ENCODE measurements at regions not wholly inside any gene's neighbourhood (a gene's known extent, or its start where the extent isn't known, plus 50 kb on each side); places are given as distances from the start of the nearest gene placed in this dataset.

GRCh38 chr15:70344666-70345065, 246.9 kb upstream of the TLE3 start:
- DNase-seq (ENCODE audit: extremely low read depth, low read depth), result no peak
- TF ChIP-seq CTCF (IDR thresholded peaks at IDR 0.05; ENCODE audit: low read depth, low read length, missing control alignments), result no peak
- H3K4me3 ChIP-seq (replicated peaks; ENCODE audit: low read depth, low read length), result no peak overlapping the region

- TF ChIP-seq CTCF (IDR thresholded peaks at IDR 0.05; ENCODE audit: low read depth, low read length, missing control alignments), result no peak
- DNase-seq (ENCODE audit: extremely low read depth, low read depth), result no peak
- H3K4me3 ChIP-seq (replicated peaks; ENCODE audit: low read depth, low read length), result no peak overlapping the region
These were observed 246.4 kb upstream of the TLE3 start for GRCh38 chr15:70343961-70344621.

GRCh38 chr15:70342554-70343548, 245.1 kb upstream of the TLE3 start:
- no peak overlapping the region for H3K4me3 ChIP-seq (replicated peaks; ENCODE audit: low read depth, low read length)
- no peak for DNase-seq (ENCODE audit: extremely low read depth, low read depth)
- no peak for TF ChIP-seq CTCF (IDR thresholded peaks at IDR 0.05; ENCODE audit: low read depth, low read length, missing control alignments)

GRCh38 chr15:70342141-70342540, 244.4 kb upstream of the TLE3 start:
- no peak for TF ChIP-seq CTCF (IDR thresholded peaks at IDR 0.05; ENCODE audit: low read depth, low read length, missing control alignments)
- no peak for DNase-seq (ENCODE audit: extremely low read depth, low read depth)

GRCh38 chr15:70341566-70341965, 243.8 kb upstream of the TLE3 start:
- TF ChIP-seq CTCF (IDR thresholded peaks at IDR 0.05; ENCODE audit: low read depth, low read length, missing control alignments), result no peak
- no peak overlapping the region for H3K4me3 ChIP-seq (replicated peaks; ENCODE audit: low read depth, low read length)
- no peak for DNase-seq (ENCODE audit: extremely low read depth, low read depth)

More at GRCh38 chr15:70342141-70342540, 244.4 kb upstream of the TLE3 start:
- H3K4me3 ChIP-seq (replicated peaks; ENCODE audit: low read depth, low read length), result no peak overlapping the region

- DNase-seq (ENCODE audit: extremely low read depth, low read depth), result no peak
These were observed 242.8 kb upstream of the TLE3 start for GRCh38 chr15:70340494-70340870.

More at GRCh38 chr15:70340494-70340870, 242.8 kb upstream of the TLE3 start:
- no peak overlapping the region for H3K4me3 ChIP-seq (replicated peaks; ENCODE audit: low read depth, low read length)
- no peak for TF ChIP-seq CTCF (IDR thresholded peaks at IDR 0.05; ENCODE audit: low read depth, low read length, missing control alignments)
